DMS79 treated with DMSO at 0.1 percent for 48 hours (cell line): ENCODE measurements at regions not wholly inside any gene's neighbourhood (a gene's known extent, or its start where the extent isn't known, plus 50 kb on each side); places are given as distances from the start of the nearest gene placed in this dataset.
"Not testable (repeated sequence)": the region's sequence is repeated elsewhere in the genome, so short reads cannot be mapped to it uniquely, and the experiment has no call there.

ENCODE experiments used
- DNase-seq: peaks from one replicate; lab custom pipeline; 2025; lab: John Stamatoyannopoulos, UW

GRCh38 chr4:74505355-74505978, 60.5 kb downstream of the AREG start:
- DNase-seq = peak; percentile 87

- not testable (repeated sequence) for DNase-seq
Observed at GRCh38 chr4:74509363-74509762, 64.4 kb downstream of the AREG start.

GRCh38 chr4:74516303-74516702, 71.4 kb downstream of the AREG start:
- no peak for DNase-seq

GRCh38 chr4:74517996-74518395, 73.1 kb downstream of the AREG start:
- no peak for DNase-seq

- no peak for DNase-seq
Observed at GRCh38 chr4:74522251-74522991, 77.5 kb downstream of the AREG start.

- DNase-seq = no peak
Observed at GRCh38 chr4:74523096-74523495, 78.2 kb downstream of the AREG start.

- no peak for DNase-seq
Observed at GRCh38 chr4:74524985-74525384, 80.0 kb downstream of the AREG start.

- peak; percentile 97 for DNase-seq
Observed at GRCh38 chr4:74527049-74527448, 82.1 kb downstream of the AREG start.

GRCh38 chr4:74528178-74528577, 83.2 kb downstream of the AREG start:
- no peak for DNase-seq

GRCh38 chr4:74529284-74530041, 84.5 kb downstream of the AREG start:
- peak; percentile 69 for DNase-seq

GRCh38 chr4:74531963-74532794, 87.2 kb downstream of the AREG start:
- DNase-seq = no peak

GRCh38 chr4:74534121-74534520, 89.2 kb downstream of the AREG start:
- DNase-seq = no peak

- no peak for DNase-seq
Observed at GRCh38 chr4:74534936-74535335, 90.0 kb downstream of the AREG start.

- DNase-seq = no peak
Observed at GRCh38 chr4:74535512-74535911, 90.6 kb downstream of the AREG start.

- DNase-seq = no peak
Observed at GRCh38 chr4:74536557-74536956, 91.6 kb downstream of the AREG start.

- no peak for DNase-seq
Observed at GRCh38 chr4:74537459-74537858, 92.5 kb downstream of the AREG start.

GRCh38 chr4:74539044-74539790, 94.3 kb downstream of the AREG start:
- DNase-seq = no peak

- no peak for DNase-seq
Observed at GRCh38 chr4:74540193-74540592, 95.3 kb downstream of the AREG start.

- DNase-seq = no peak
Observed at GRCh38 chr4:74541667-74542066, 96.7 kb downstream of the AREG start.

- DNase-seq = no peak
Observed at GRCh38 chr4:74543231-74543781, 98.4 kb downstream of the AREG start.

GRCh38 chr4:74543983-74544382, 99.0 kb downstream of the AREG start:
- DNase-seq = no peak
